HG03442 (cell line): ENCODE measurements at regions not wholly inside any gene's neighbourhood (a gene's known extent, or its start where the extent isn't known, plus 50 kb on each side); places are given as distances from the start of the nearest gene placed in this dataset.
A peak's percentile ranks its signal among the peaks of the same experiment; 100 is the strongest.

Source experiments
- ATAC-seq: cut with Tn5 transposase; IDR thresholded peaks from one replicate; pipeline ENCODE4 v1.9.1; 2021; ENCODE audit warnings: mild to moderate bottlenecking, moderate library complexity; ENCODE audit not compliant: unreplicated experiment

DNA sequence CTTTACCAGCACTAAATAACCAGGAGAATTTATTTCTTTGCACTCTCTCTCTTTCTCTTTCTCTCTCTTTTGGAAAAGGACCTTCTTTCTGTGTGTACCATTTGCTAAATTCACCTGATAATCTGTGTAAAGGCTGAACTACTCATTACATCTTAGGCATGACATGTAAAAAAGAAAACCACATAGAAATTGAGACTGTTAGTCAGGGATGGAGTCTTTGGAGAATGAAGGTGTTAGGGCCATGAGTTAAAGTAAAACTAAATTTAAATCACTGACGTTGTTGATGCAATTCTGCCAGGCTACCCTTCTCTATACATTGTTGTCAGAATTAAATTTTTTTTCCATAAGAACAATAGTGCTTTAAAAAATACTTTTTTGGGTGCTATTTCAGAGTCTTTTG, 263.3 kb downstream of the PTEN start:
- no peak for ATAC-seq

DNA sequence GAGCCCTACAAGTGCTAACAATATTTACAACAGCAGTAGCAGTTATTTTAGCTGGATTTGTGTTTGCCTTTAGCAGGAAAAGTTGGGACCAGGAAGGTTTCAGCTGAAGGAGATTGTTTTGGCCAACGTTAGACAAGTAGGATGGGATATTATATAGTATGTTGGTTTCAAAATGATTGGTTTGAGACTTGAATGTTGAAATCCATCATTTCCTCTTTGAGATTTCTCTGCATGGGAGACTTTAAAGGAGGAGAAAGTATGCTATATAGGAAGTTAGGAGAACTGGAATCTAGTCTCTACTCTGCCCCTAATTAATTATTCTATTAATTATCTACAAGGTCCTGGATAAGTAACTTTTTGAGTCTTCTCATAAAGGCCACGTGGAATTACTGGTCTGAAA, 263.8 kb downstream of the PTEN start:
- ATAC-seq: no peak

DNA sequence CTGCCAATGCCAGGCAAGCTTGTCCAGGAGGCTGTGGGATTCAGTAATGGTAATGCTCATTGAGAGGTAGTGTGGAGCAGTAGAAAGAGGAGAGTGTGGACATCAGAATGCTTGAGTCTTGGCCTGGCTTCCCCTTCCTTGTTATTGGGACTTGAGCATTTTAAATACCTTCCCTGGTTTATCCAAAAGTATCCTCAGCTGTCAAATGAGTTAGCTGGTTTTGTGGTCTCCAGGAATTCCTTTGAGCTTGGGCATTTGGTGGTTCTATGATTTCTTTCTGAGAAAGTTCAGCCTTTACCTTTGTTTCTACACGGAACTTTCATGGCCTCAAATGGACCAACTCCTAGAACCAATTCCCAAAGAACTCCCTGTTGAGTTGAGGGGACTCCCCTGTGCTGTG, 264.3 kb downstream of the PTEN start:
- no peak for ATAC-seq

- no peak for ATAC-seq
Measured at GRCh38 chr10:88129013-88129412, 265.6 kb downstream of the PTEN start.

- ATAC-seq: no peak
Measured at GRCh38 chr10:88130912-88131311, 267.5 kb downstream of the PTEN start.

GRCh38 chr10:88131511-88132139, 268.2 kb downstream of the PTEN start:
- ATAC-seq: no peak

DNA sequence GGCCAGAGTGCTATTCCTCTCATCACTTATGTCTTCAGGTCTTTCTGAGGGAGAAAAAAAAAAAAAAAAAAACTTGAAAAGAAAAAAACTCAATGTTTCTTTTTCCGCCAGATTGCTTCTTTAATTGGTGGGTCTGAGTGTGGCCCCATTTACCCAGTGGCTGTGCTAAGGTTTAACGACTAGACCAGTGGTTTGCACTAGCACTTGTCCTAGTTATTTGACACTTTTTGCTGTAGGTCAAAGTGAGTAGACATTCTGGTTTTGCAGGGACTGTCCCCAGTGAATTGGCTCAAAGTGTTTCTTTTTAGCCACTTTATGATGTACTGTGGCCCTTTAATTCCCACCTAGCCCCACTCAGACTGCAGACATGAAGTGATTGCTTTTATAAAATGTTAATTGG, 273.3 kb downstream of the PTEN start:
- ATAC-seq: no peak

DNA sequence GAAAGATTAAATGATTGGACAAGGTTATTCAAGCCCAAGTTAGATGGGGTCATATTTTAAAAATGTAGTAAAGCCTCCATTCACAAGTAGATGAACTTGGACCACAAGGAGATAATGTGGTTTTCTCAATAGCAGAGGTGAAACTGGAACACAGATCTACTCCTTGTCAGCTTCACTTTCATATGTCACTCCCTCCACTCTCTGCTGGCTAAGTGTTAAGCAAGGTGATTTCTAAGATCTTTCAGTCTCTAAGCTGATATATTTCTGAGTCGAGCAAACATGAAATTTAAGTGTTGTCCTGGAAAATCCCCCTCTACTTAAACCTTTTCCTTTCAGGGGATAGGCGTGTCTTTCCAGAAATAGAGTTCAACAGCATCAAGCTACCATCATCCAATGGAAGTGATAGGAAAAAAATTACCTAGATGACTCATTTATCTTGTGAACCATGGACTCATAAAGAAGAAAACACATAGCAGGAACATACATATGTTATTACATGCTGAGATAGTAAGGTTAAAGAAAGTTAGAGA, 275.0 kb downstream of the PTEN start:
- peak; percentile 90 for ATAC-seq

DNA sequence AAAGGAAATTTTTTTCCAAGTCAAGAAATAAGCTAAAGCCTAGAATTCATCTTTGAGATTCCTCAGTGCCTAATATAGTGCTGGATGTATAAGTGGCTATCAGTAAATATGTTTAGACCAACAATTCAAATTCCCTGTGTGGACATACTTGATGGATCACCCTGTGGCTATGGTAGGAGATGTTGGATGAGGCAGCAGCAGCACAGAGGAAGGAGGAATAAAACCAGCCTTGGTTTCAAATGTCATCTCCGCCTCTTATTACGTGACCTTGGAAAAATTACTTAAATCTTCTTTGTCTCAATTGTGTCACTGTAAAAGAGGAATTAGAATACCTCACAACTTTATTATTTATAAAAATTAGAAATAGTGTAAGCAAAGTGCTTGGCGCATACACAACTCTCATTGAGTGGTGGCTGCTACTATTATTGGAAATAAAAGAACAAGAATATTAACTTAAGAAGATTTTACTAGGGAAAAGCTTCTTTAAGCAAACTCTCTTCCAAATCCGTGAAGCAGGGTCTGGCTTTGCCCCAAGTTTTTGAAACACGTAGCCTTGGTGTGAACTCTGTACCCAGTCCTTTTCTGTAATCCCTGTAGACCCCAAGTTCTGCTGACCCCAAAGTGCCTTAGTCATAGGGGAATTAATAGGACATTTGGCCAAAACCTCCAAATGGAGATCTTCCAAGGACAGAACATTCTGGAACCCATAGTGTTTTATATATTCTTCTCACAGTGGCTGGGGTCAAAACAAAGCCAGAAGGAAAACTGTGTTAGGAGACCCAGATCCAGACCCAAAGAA, 283.8 kb downstream of the PTEN start:
- ATAC-seq: no peak

DNA sequence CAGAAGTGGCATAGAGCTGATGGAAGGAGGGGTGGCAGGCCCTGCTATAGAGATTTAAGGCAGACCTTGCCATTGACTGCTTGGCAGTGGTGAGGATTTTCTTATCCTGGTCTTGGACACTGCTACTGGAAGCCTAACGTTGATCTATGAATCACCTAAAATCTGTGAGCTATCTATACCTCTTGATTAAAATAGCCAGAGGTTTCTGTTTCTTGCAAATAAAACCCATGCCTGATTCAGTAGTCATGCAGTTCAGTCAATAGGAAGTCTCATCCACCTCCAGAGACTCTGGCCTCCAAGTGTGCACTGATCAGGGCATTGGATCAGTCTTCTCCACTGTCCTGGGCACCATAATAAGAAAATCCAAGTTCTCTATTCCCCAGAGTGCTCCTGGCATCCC, 286.5 kb downstream of the PTEN start:
- no peak for ATAC-seq

DNA sequence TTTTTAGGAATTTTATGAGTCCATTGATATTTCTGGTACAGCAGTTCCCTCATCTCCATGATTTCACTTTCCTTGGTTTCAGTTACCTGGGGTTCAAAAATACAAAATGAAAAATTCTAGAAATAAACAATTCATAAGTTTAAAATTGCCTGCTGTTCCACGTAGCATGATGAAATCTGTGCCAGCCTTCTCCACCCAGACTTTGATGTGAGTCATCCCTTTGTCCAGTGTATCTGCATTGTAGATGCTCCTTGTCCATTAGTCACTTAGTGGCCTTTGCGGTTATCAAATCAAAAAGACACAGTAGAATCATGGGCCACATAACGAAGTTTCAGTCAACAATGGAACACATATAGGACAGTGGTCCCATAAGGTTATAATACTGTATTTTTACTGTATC, 286.9 kb downstream of the PTEN start:
- ATAC-seq: no peak

- peak; percentile 89 for ATAC-seq
Measured at GRCh38 chr10:88152728-88153133, 289.3 kb downstream of the PTEN start.

DNA sequence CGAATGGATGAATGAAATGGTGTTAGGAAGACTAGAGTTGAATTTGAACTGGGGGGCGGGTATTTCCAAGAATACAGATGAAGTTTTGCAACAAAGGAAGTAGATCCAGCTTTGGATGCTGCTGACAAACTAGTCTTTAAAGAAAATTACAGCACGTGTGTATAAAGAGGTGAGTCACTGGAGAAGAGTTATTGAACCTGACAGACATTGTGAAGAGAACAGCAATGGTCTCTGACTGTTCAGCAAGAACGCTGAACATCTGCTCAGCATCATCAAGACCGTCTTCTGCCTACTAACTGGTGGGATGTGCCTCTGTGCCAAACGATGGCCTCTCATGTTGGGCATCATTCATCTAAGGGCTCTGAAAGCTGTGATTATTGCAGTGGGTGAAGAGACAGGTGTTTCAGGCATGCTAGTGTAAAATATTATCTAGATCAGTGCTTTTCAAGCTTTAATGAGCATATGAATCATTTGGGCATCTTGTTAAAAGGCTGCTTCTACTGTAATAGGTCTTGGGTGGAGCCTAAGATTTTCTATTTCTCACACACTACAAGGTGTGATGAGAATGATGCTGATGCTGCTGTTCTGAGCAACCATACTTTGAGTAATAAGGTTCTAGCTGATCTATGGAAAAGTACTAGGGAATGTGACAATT, 291.3 kb downstream of the PTEN start:
- no peak for ATAC-seq

DNA sequence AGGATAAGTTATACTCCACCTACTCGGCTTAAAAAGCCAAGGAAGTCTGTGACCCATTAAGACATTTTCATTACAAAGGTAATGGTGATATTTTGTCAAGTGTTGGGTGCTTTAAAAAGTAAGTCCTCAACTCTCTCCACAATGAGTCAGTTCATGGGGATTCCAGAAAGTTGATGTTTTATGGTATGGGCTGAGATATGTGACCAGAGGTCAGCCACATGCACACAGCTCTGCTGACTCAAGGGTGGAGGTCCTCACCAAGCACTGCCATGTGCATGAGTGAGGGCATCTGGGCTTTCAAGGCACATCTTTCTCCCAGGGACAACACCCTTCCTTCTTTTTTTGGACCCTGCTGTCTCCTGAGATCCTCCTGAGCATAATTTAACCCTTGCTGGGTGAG, 292.9 kb downstream of the PTEN start:
- ATAC-seq: no peak

- ATAC-seq: no peak
Measured at GRCh38 chr10:88157981-88158465, 294.6 kb downstream of the PTEN start.

- no peak for ATAC-seq
Measured at GRCh38 chr10:88158526-88159122, 295.2 kb downstream of the PTEN start.

- ATAC-seq: no peak
Measured at GRCh38 chr10:88159127-88159829, 295.9 kb downstream of the PTEN start.

- no peak for ATAC-seq
Measured at GRCh38 chr10:88161070-88161469, 297.6 kb downstream of the PTEN start.

DNA sequence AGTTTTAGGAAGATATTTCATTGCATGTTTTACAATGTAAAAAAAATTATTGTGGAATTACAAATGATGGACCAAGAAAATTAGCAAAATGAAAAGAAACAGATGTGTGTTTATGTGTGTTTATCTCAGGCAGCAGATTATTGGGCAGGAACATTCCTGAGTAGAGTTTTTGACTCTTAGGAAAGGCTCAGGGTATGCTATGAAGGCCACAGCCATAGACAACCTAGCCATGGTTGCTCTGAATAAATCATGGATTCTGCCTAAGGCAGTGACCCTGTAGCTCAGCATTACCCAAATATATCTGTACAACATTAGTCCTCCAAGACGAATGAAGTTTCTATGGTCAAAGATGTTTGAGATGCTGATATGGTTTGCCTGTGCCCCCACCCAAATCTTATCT, 298.3 kb downstream of the PTEN start:
- no peak for ATAC-seq

DNA sequence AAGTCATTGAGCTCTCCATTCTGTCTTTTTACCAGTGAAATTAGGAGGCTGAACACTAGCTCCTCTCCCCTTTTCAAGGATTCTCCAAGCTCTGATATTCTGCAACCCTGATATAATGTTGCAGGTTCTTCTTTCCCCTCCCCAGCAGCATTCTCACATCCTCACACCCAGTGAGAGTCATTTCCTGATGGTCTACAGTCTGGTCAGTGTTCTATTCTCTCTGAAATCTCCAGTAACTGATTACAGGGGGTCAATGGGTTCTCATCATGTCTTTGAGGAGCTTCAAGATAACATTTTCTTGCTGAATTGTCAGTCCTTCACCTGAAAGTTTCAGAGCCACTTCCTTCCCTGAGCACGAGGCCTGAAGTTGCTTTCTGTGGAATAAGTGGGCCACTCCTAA, 299.4 kb downstream of the PTEN start:
- no peak for ATAC-seq

GRCh38 chr10:88163572-88163971, 300.1 kb downstream of the PTEN start:
- ATAC-seq: no peak
